ENCODE measurements at regions not wholly inside any gene's neighbourhood (a gene's known extent, or its start where the extent isn't known, plus 50 kb on each side); places are given as distances from the start of the nearest gene placed in this dataset.
A peak's percentile ranks its signal among the peaks of the same experiment; 100 is the strongest.

DNA sequence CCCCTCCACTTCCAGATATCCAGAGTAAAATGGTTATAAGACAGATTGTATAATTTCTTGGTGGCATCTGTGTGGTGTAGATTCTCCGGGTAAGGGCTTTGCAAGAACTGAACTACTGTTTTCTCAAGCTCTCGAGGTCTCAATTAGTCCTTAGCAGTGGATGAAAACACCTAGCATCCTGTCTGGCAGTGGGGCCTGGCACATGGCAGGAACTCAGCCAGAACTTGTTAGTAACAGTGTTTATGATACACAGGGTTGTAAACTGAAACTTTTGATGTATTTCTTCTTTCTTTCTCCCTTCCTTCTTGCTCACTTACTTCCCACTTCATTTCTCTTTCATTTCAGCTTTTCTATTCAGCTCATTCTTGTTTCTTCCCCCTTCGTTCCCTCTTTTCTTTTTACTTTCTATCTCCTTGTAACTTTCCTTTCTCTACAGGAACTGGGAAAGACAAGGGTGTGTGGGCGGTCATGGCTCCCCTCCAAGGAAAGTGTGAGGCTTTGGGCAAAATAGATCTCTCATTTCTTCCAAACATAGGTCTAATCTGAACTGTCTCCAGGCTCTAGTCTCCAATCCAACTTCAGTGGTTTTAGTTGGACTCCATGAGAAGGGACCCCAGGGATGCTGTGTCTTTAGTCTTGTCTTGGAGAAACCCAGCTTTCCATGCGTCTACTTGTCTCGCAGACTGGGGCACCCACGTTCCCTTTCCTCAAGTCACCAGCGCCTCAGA, 159.7 kb downstream of the PAH start:
- Histone ChIP-seq H3K27me3 (ENCODE audit: control insufficient read depth in 3 of 3, insufficient read depth in 3 of 3, low read length in 3 of 3) (no peaks in the 10 kb centered on the region), H3K4me3 (ENCODE audit: low read length in 3 of 3) (no peak overlapping the region), H3K4me1 (ENCODE audit: control insufficient read depth in 3 of 3, insufficient read depth in 3 of 3, low read length in 3 of 3) (peaks cover 0 to 2% (median 0%) of the 10 kb centered on the region in 3 donors), H3K36me3 (ENCODE audit: control insufficient read depth in 3 of 3, insufficient read depth in 3 of 3, low read length in 3 of 3) (no peaks in the 10 kb centered on the region), H3K9ac (ENCODE audit: low read depth in 1 of 3, low read length in 3 of 3) (no peak overlapping the region), H3K27ac (ENCODE audit: low read depth, low read length) (peak overlapping the region; percentile 1), H3K9me3 (ENCODE audit: control insufficient read depth in 3 of 3, low read length in 3 of 3) (no peaks in the 10 kb centered on the region)

DNA sequence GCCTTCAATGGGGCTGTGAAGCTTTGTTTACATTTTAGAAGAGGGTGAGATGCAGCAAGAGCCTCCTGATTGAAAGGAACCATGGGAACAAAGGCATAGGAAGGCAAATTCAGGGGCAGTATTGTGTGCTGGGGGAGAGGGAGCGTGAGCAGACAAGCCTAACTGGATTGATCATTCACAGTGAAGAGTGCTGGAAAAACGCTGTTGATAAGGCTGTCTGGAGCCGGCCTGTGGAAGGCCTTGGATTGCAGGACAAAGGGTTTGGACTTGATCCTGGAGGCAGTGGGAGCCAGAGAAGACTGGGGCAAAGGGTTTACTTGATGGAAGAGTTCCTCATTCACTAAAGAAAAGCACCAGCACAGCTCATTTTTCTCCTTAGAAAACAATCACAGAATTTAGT, 160.5 kb downstream of the PAH start:
- Histone ChIP-seq H3K9me3 (ENCODE audit: control insufficient read depth in 3 of 3, low read length in 3 of 3) (no peaks in the 10 kb centered on the region), H3K27ac (ENCODE audit: low read depth, low read length) (no peak overlapping the region), H3K36me3 (ENCODE audit: control insufficient read depth in 3 of 3, insufficient read depth in 3 of 3, low read length in 3 of 3) (no peaks in the 10 kb centered on the region), H3K4me3 (ENCODE audit: low read length in 3 of 3) (no peak overlapping the region), H3K9ac (ENCODE audit: low read depth in 1 of 3, low read length in 3 of 3) (no peak overlapping the region), H3K27me3 (ENCODE audit: control insufficient read depth in 3 of 3, insufficient read depth in 3 of 3, low read length in 3 of 3) (no peaks in the 10 kb centered on the region), H3K4me1 (ENCODE audit: control insufficient read depth in 3 of 3, insufficient read depth in 3 of 3, low read length in 3 of 3) (peaks cover 0 to 2% (median 0%) of the 10 kb centered on the region in 3 donors)

DNA sequence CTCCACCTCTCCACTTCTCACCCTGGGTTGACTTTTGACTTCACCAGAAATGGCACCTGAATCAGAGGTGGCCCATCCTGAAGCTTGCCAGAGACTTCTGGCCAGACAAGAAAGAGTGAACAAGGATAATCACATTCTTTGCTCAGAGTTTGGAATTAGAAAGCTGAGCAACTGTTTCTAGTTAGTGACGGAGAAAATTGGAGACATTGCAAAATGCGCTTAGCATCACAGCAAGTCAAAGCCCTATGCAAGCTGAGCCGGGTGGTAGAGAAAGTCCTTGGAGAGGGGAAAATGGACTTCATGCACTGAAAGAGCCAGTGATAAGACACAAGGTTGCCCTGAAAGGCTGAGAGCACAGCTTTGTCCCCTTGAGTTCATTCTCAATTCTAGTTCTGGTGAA, 161.8 kb downstream of the PAH start:
- no peak overlapping the region for H3K4me3 ChIP-seq (ENCODE audit: low read length in 3 of 3)
- H3K36me3 ChIP-seq (ENCODE audit: control insufficient read depth in 3 of 3, insufficient read depth in 3 of 3, low read length in 3 of 3), result no peaks in the 10 kb centered on the region
- no peaks in the 10 kb centered on the region for H3K27me3 ChIP-seq (ENCODE audit: control insufficient read depth in 3 of 3, insufficient read depth in 3 of 3, low read length in 3 of 3)
- H3K9me3 ChIP-seq (ENCODE audit: control insufficient read depth in 3 of 3, low read length in 3 of 3), result no peaks in the 10 kb centered on the region
- no peak overlapping the region for H3K27ac ChIP-seq (ENCODE audit: low read depth, low read length)
- H3K9ac ChIP-seq (ENCODE audit: low read depth in 1 of 3, low read length in 3 of 3), result no peak overlapping the region
- peaks cover 0 to 2% (median 0%) of the 10 kb centered on the region in 3 donors for H3K4me1 ChIP-seq (ENCODE audit: control insufficient read depth in 3 of 3, insufficient read depth in 3 of 3, low read length in 3 of 3)

- Histone ChIP-seq H3K9ac (ENCODE audit: low read depth in 1 of 3, low read length in 3 of 3) (no peak overlapping the region), H3K4me3 (ENCODE audit: low read length in 3 of 3) (no peak overlapping the region), H3K36me3 (ENCODE audit: control insufficient read depth in 3 of 3, insufficient read depth in 3 of 3, low read length in 3 of 3) (no peaks in the 10 kb centered on the region), H3K27ac (ENCODE audit: low read depth, low read length) (no peak overlapping the region), H3K9me3 (ENCODE audit: control insufficient read depth in 3 of 3, low read length in 3 of 3) (no peaks in the 10 kb centered on the region), H3K4me1 (ENCODE audit: control insufficient read depth in 3 of 3, insufficient read depth in 3 of 3, low read length in 3 of 3) (peaks cover 0 to 2% (median 0%) of the 10 kb centered on the region in 3 donors), H3K27me3 (ENCODE audit: control insufficient read depth in 3 of 3, insufficient read depth in 3 of 3, low read length in 3 of 3) (no peaks in the 10 kb centered on the region)
Measured at GRCh38 chr12:102753802-102754201, 163.2 kb downstream of the PAH start.

GRCh38 chr12:102748704-102749103, 168.3 kb downstream of the PAH start:
- no peak overlapping the region for H3K9ac ChIP-seq (ENCODE audit: low read depth in 1 of 3, low read length in 3 of 3)
- H3K4me3 ChIP-seq (ENCODE audit: low read length in 3 of 3), result no peak overlapping the region
- no peaks in the 10 kb centered on the region for H3K27me3 ChIP-seq (ENCODE audit: control insufficient read depth in 3 of 3, insufficient read depth in 3 of 3, low read length in 3 of 3)
- no peaks in the 10 kb centered on the region for H3K4me1 ChIP-seq (ENCODE audit: control insufficient read depth in 3 of 3, insufficient read depth in 3 of 3, low read length in 3 of 3)
- H3K9me3 ChIP-seq (ENCODE audit: control insufficient read depth in 3 of 3, low read length in 3 of 3), result no peaks in the 10 kb centered on the region
- H3K27ac ChIP-seq (ENCODE audit: low read depth, low read length), result no peak overlapping the region
- no peaks in the 10 kb centered on the region for H3K36me3 ChIP-seq (ENCODE audit: control insufficient read depth in 3 of 3, insufficient read depth in 3 of 3, low read length in 3 of 3)

GRCh38 chr12:102746963-102747362, 170.1 kb downstream of the PAH start:
- Histone ChIP-seq H3K36me3 (ENCODE audit: control insufficient read depth in 3 of 3, insufficient read depth in 3 of 3, low read length in 3 of 3) (no peaks in the 10 kb centered on the region), H3K27ac (ENCODE audit: low read depth, low read length) (no peak overlapping the region), H3K9ac (ENCODE audit: low read depth in 1 of 3, low read length in 3 of 3) (no peak overlapping the region), H3K27me3 (ENCODE audit: control insufficient read depth in 3 of 3, insufficient read depth in 3 of 3, low read length in 3 of 3) (no peaks in the 10 kb centered on the region), H3K4me3 (ENCODE audit: low read length in 3 of 3) (no peak overlapping the region), H3K9me3 (ENCODE audit: control insufficient read depth in 3 of 3, low read length in 3 of 3) (no peaks in the 10 kb centered on the region), H3K4me1 (ENCODE audit: control insufficient read depth in 3 of 3, insufficient read depth in 3 of 3, low read length in 3 of 3) (no peaks in the 10 kb centered on the region)

DNA sequence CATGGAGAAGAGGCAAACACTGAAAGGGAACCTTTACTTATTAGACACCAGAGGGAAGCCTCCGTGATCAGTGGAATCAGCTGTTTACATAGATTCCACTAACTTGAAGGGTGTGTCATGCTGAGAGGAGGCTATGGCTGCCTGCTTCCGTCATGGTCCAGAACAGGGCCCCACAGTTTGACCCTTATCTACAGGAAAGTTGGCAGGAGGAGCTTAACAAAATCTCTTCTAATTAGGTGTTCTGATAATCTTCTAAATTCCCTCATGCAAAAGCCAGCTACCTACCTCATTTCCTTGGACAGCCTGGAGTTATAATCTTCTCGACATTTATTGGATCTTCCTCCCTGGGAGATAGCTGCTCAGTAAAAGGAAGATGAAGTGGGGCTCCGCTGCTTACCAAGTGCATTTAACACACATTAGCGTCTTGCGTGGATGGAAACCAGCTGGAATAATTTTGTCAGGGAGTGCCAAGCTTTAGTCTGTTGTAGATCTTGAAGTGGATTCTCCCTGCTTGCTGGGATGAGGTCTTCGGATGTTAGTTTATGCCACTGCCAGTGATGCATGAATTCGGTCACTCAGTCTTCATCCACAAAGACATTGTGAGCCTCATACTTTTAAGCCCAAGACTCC, 171.0 kb downstream of the PAH start:
- H3K4me3 ChIP-seq (ENCODE audit: low read length in 3 of 3), result no peak overlapping the region
- H3K4me1 ChIP-seq (ENCODE audit: control insufficient read depth in 3 of 3, insufficient read depth in 3 of 3, low read length in 3 of 3), result no peaks in the 10 kb centered on the region
- H3K9me3 ChIP-seq (ENCODE audit: control insufficient read depth in 3 of 3, low read length in 3 of 3), result no peaks in the 10 kb centered on the region
- H3K9ac ChIP-seq (ENCODE audit: low read depth in 1 of 3, low read length in 3 of 3), result no peak overlapping the region
- no peak overlapping the region for H3K27ac ChIP-seq (ENCODE audit: low read depth, low read length)
- no peaks in the 10 kb centered on the region for H3K36me3 ChIP-seq (ENCODE audit: control insufficient read depth in 3 of 3, insufficient read depth in 3 of 3, low read length in 3 of 3)
- no peaks in the 10 kb centered on the region for H3K27me3 ChIP-seq (ENCODE audit: control insufficient read depth in 3 of 3, insufficient read depth in 3 of 3, low read length in 3 of 3)

DNA sequence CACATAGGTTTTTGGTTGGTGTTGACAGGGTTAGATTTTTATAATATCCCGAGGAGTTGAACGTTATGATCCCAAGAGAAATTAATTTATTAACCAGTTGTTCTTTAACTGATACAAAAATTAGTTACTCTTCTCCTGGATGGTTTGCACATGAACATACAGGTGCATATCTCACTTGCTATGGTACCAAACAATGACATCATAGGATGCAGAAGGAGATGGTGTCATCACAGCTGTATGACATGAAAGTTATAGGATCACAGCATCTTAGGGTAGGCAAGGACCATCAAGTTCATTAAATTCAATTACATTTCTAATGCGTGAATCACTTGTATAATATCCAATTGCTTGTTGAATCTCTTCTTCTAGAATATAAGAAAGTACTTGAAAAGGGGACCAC, 175.8 kb downstream of the PAH start:
- H3K4me1 ChIP-seq (ENCODE audit: control insufficient read depth in 3 of 3, insufficient read depth in 3 of 3, low read length in 3 of 3), result no peaks in the 10 kb centered on the region

GRCh38 chr12:102740141-102740955, 176.7 kb downstream of the PAH start:
- Histone ChIP-seq H3K4me3 (ENCODE audit: low read length in 3 of 3) (no peak overlapping the region), H3K36me3 (ENCODE audit: control insufficient read depth in 3 of 3, insufficient read depth in 3 of 3, low read length in 3 of 3) (no peaks in the 10 kb centered on the region), H3K27me3 (ENCODE audit: control insufficient read depth in 3 of 3, insufficient read depth in 3 of 3, low read length in 3 of 3) (no peaks in the 10 kb centered on the region), H3K9ac (ENCODE audit: low read depth in 1 of 3, low read length in 3 of 3) (no peak overlapping the region), H3K4me1 (ENCODE audit: control insufficient read depth in 3 of 3, insufficient read depth in 3 of 3, low read length in 3 of 3) (no peaks in the 10 kb centered on the region), H3K9me3 (ENCODE audit: control insufficient read depth in 3 of 3, low read length in 3 of 3) (no peaks in the 10 kb centered on the region), H3K27ac (ENCODE audit: low read depth, low read length) (no peak overlapping the region)

More for the DNA sequence above, 175.8 kb downstream of the PAH start:
- no peak overlapping the region for H3K4me3 ChIP-seq (ENCODE audit: low read length in 3 of 3)
- H3K27ac ChIP-seq (ENCODE audit: low read depth, low read length), result no peak overlapping the region
- no peaks in the 10 kb centered on the region for H3K36me3 ChIP-seq (ENCODE audit: control insufficient read depth in 3 of 3, insufficient read depth in 3 of 3, low read length in 3 of 3)
- H3K27me3 ChIP-seq (ENCODE audit: control insufficient read depth in 3 of 3, insufficient read depth in 3 of 3, low read length in 3 of 3), result no peaks in the 10 kb centered on the region
- no peaks in the 10 kb centered on the region for H3K9me3 ChIP-seq (ENCODE audit: control insufficient read depth in 3 of 3, low read length in 3 of 3)
- H3K9ac ChIP-seq (ENCODE audit: low read depth in 1 of 3, low read length in 3 of 3), result no peak overlapping the region

DNA sequence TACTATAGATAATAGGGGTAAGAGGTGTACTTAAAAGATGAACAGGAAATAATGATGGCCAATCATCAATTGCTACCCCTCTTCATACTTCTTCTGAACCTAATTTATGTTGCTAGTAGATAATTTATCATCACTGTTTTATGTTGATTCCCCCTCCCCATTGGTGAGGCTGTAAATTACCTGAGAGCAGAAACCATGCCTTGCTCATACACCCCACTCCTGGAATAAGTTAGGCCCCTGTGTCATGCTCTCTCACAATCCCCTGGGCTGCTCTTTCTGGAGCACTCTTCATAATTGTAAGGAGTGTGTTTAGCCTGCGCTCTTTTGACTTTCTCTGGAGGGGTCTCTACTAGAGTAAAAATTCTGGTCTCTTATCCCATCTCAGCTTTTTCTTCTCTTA, 180.7 kb downstream of the PAH start:
- Histone ChIP-seq H3K27ac (ENCODE audit: low read depth, low read length) (no peak overlapping the region), H3K4me1 (ENCODE audit: control insufficient read depth in 3 of 3, insufficient read depth in 3 of 3, low read length in 3 of 3) (no peaks in the 10 kb centered on the region), H3K9ac (ENCODE audit: low read depth in 1 of 3, low read length in 3 of 3) (no peak overlapping the region), H3K27me3 (ENCODE audit: control insufficient read depth in 3 of 3, insufficient read depth in 3 of 3, low read length in 3 of 3) (no peaks in the 10 kb centered on the region), H3K9me3 (ENCODE audit: control insufficient read depth in 3 of 3, low read length in 3 of 3) (no peaks in the 10 kb centered on the region), H3K4me3 (ENCODE audit: low read length in 3 of 3) (no peak overlapping the region), H3K36me3 (ENCODE audit: control insufficient read depth in 3 of 3, insufficient read depth in 3 of 3, low read length in 3 of 3) (no peaks in the 10 kb centered on the region)

All from skeletal muscle tissue (tissue), 3 donors.